GM23248 (cell line): ENCODE measurements at regions not wholly inside any gene's neighbourhood (a gene's known extent, or its start where the extent isn't known, plus 50 kb on each side); places are given as distances from the start of the nearest gene placed in this dataset.

Experiments
- EZH2 ChIP-seq: fragments of 200-600 bp; sonication (generic); IDR thresholded peaks from 2 replicates; pipeline ENCODE4 v1.6.1; 2018; ENCODE audit warnings: antibody characterized with exemption, mild to moderate bottlenecking; ENCODE audit not compliant: insufficient read depth, poor library complexity, severe bottlenecking
- EZH2phosphoT487 ChIP-seq: fragments of 200-600 bp; sonication (generic); IDR thresholded peaks from 2 replicates; pipeline ENCODE4 v1.6.1; 2018; ENCODE audit warnings: antibody characterized with exemption, moderate library complexity, mild to moderate bottlenecking, low read depth; ENCODE audit not compliant: insufficient read depth

DNA sequence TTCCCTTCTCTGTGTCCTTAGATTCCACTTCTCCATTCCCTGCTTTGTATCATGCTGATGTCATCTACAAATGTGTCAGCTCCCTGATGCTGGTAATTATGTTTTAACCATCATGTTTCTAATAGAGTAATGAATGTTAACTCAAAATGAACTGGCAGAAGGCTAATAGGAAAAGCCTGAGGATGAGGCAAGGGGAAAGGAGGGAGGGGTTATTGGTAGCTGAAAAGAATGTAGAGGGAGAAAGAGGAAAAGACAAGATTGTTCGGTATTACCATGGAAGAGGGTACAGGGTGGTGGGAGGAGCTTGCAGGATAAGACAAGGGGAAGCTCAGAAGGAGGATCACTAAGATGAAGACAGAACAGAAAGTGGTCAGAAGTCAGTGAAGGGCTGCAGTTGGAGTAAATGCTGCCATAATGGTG is 150.9 kb downstream of the ZC3H11B start:
- TF ChIP-seq EZH2 (no peak), EZH2phosphoT487 (no peak)
